HL-60 (cell line): ENCODE measurements at regions not wholly inside any gene's neighbourhood (a gene's known extent, or its start where the extent isn't known, plus 50 kb on each side); places are given as distances from the start of the nearest gene placed in this dataset.

Experiments used
- DNase-seq, 2 experiments: peaks; one replicate each; pipeline ENCODE4 v3.0.0-alpha.2; 2010 to 2020; ENCODE audit warnings: low read depth in 1 of 2, low spot score in 1 of 2
- H3K27ac ChIP-seq: fragments of 250-450 bp; sonication (Bioruptor Pico); replicated peaks from 2 replicates; pipeline ENCODE4 v1.5.1; 2020; ENCODE audit warnings: mild to moderate bottlenecking, moderate library complexity
- H3K27me3 ChIP-seq: fragments of 250-450 bp; sonication (Bioruptor Pico); 2 replicates; pipeline ENCODE4 v1.5.1; 2021; ENCODE audit warnings: mild to moderate bottlenecking, moderate library complexity; ENCODE audit not compliant: insufficient read depth, poor library complexity, severe bottlenecking
- H3K4me3 ChIP-seq: replicated peaks from 2 replicates; pipeline ENCODE4 v1.5.1; 2011; ENCODE audit warnings: mild to moderate bottlenecking, control low read depth, low read length; ENCODE audit not compliant: insufficient read depth
- CTCF ChIP-seq: IDR thresholded peaks from one replicate; pipeline ENCODE4 v1.5.1; 2011; ENCODE audit warnings: low read length, control low read depth, inconsistent platforms; ENCODE audit not compliant: insufficient read depth
- GABPA ChIP-seq: IDR thresholded peaks from 2 replicates; pipeline ENCODE4 v1.6.1; 2012; ENCODE audit warnings: low read depth
- POLR2AphosphoS5 ChIP-seq: IDR thresholded peaks from 2 replicates; pipeline ENCODE4 v1.6.1; 2012; ENCODE audit warnings: low read depth
- REST ChIP-seq: IDR thresholded peaks from 2 replicates; pipeline ENCODE4 v1.6.1; 2012; ENCODE audit warnings: low read depth; ENCODE audit not compliant: insufficient replicate concordance
- SPI1 ChIP-seq: IDR thresholded peaks from 2 replicates; pipeline ENCODE4 v1.6.1; 2012; ENCODE audit warnings: low read depth, mild to moderate bottlenecking, borderline replicate concordance

- TF ChIP-seq REST (no peak), GABPA (no peak), POLR2AphosphoS5 (no peak)
- no peaks in the 10 kb centered on the region for H3K27me3 ChIP-seq
- DNase-seq, result no peak
- H3K4me3 ChIP-seq, result no peak overlapping the region
- H3K27ac ChIP-seq, result no peak overlapping the region
These were observed 1080.2 kb upstream of the NRXN1 start for GRCh38 chr2:52112141-52112540.

GRCh38 chr2:52107124-52107523, 1075.2 kb upstream of the NRXN1 start:
- no peak overlapping the region for H3K4me3 ChIP-seq
- DNase-seq, result no peak
- TF ChIP-seq CTCF (no peak), REST (no peak), SPI1 (no peak), POLR2AphosphoS5 (no peak), GABPA (no peak)
- no peak overlapping the region for H3K27ac ChIP-seq
- no peaks in the 10 kb centered on the region for H3K27me3 ChIP-seq

GRCh38 chr2:52097071-52097470, 1065.1 kb upstream of the NRXN1 start:
- no peak for DNase-seq
- Histone ChIP-seq H3K27me3 (no peaks in the 10 kb centered on the region), H3K4me3 (no peak overlapping the region), H3K27ac (no peak overlapping the region)
- TF ChIP-seq REST, result no peak

- Histone ChIP-seq H3K4me3 (no peak overlapping the region), H3K27me3 (no peaks in the 10 kb centered on the region), H3K27ac (no peak overlapping the region)
- no peak for TF ChIP-seq GABPA
- TF ChIP-seq REST, result no peak
- TF ChIP-seq POLR2AphosphoS5, result no peak
- TF ChIP-seq CTCF, result no peak
- TF ChIP-seq SPI1, result no peak
- DNase-seq, result no peak
These were observed 1052.8 kb upstream of the NRXN1 start for GRCh38 chr2:52084759-52085158.
